ENCODE measurements at regions not wholly inside any gene's neighbourhood (a gene's known extent, or its start where the extent isn't known, plus 50 kb on each side); places are given as distances from the start of the nearest gene placed in this dataset.

DNA sequence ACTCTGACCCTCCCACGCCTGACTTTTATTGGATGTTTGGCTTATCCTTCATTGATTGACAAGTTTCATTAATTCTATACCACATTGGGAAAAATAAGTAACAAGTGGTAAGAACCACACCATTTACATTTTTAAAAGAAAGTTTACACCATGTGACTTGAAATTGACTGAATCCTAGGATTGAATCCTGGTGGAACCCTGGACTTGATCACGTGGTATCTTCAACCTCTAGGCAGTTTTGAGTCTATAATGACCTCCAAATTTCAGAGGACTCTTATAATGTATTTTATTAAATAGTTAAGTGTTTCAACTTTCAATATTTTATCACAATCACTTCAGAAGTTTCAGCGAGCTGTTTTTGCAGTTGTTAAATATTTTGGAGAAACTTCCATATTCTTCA, 172.0 kb downstream of the SLC6A15 start:
- DNase-seq: no peak

DNA sequence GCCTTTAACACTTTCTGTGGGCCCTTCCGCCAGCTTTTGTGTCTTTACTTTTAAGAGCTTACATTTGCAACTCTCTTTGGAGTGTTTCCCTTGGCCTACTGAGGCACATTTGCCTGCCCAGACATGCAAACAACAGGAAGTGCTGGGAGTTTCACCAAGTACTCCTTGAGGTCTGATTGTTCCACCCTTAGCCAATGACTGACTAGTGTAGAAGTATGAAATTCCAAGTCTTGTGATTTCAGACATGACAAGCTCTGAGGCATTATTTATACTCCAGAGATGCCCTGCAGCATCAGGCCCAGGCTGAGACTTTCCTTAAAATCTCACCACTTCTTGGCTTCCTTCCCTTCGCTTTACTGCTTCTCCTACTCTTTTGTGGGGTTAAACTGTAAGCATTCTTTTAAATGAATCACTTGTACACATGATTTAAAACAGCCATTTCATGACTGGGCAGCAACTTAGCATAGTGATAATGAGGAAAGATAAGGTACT, 174.1 kb downstream of the SLC6A15 start:
- no peak for DNase-seq

DNA sequence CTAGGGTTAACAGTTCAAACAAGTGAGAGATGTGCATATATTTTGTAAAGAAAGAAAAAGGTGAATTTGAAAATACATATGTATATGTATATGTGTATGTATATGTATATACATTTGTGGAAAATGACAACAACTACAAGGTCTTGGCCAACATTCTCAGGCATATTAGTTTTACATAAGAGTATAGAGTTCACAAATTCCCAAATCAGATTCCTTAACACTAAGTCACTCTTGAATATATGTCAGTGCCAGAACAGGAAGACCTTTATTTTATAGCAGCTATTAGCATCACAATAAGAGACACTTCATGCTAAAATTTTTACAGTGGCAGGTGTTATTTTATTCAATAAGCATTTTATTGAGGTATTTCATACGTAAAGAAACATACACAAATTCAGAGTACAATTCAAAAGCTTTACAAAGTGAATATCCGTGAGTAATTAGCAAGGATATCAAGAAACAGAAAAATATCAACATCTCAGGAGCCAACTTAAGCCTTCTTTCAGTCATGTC, 179.7 kb downstream of the SLC6A15 start:
- DNase-seq: no peak

DNA sequence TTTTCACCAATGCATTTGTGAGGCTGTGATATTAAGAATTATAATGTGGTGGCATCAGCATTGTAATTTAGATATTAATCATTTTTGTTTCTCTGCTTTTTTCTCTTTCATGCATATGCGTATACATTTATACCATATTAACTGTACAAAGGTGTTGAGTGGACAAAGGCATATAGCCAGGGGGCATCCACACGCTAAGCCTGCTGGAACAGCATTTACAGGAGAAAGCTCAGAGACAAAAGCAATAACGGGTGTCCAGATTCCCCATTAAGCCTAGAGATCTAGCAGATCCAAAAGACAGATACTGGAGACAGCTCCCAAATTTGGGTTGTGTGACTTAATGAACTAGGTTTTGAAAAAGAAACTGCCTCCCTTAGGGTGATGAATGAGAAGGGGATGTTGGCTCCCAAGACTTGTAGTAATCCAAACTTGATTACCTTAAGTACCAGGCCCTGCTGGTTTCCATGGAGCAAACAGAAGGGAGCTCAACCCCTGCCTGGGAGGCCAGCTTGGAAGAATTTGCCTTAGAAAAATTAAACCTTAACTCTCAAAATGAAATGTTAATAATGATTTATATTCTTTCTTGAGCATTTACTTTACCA, 181.9 kb downstream of the SLC6A15 start:
- DNase-seq: peak in 1 of 3 experiments; percentile 10

DNA sequence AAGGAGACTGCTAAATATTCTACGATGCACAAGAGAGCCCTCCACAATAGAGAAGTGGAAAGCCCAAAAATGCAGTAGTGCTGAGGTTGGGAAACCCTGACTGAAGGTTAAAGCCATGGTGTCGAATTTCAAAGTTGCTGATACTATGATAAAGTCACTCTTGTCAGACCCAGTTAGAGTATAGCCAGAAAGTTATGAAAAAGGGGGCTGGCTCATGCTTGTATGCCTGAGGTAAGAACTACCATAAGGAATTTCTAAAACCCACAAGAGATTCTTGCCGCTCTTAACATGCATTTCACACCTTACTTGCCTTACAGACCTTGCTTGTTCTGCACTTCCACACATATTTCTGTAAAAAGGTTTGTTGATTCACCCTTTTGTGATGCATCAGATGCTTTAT, 184.6 kb downstream of the SLC6A15 start:
- DNase-seq: peak; percentile 6 to 35 (median 23)

DNA sequence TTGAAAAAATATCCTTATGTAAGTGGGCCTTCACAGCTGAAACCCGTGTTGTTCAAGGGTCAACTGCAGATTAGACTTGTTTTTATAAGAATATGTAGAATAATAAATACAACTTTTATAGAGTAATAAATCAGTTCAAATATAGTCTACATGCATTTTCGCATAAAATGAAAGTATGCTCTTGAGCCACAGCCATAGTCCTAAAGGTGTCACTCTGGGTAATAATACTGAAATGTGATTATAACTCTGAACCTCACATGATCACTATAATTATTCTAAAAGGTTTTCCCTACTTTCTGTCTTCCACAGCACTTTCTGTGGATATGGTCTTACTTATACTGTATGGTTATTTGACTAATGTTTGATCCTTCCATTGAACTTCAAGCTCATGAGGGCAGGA, 185.8 kb downstream of the SLC6A15 start:
- no peak for DNase-seq

DNA sequence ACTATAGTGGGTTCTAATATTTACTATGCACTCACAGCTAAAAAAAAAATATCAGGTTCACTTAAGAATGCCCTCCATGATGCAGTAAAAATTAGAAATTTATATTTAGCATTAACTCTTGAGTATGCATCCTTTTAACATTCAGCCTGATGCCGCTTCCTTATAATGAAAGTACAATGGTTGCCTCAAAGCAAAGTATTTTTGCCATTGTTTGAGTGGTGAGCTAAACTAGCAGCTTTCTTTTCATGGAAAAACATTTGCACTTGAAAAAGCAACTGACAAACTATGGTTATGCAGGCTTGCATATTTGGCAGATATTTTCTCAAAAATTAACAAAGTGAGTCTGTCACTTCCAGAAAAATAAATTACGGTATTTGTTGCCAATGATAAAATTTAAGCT, 188.6 kb downstream of the SLC6A15 start:
- DNase-seq: no peak

DNA sequence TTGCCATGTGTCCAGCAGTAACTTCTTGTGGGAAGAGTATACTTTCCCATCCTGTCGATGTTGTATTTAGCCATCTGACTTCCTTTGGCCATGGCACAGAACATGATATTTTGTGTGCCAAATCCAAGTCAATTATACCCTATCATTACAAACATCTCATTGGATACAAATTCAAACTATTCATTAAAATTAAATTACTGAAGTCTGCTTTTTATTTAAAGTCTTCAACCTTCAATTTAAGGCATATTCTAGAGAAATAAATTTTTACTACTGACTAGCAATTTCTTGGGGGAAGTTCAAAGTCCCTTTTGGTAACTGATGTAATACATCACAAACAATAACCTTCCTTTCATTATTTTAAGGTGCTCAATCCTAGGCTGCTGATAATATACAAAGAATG, 192.6 kb downstream of the SLC6A15 start:
- no peak for DNase-seq

DNA sequence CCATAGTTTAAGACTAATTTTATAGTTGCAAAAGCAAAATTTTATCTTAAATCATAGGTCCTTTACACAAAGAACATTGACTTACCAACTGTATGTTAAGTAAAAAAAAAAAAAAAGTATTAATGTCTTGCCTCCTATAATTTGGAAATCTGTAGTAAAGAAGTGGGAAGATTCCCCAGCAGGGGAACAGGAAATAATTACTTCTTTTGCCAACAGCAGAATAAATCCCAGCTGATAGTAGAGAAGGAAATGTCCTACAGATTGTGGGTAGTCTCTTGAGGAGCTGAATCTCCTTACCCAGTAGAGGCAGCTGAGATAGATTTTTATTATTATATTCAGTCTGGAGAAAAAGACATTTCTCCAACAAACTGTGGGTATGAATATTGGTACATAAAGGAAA, 193.7 kb downstream of the SLC6A15 start:
- no peak for DNase-seq

DNA sequence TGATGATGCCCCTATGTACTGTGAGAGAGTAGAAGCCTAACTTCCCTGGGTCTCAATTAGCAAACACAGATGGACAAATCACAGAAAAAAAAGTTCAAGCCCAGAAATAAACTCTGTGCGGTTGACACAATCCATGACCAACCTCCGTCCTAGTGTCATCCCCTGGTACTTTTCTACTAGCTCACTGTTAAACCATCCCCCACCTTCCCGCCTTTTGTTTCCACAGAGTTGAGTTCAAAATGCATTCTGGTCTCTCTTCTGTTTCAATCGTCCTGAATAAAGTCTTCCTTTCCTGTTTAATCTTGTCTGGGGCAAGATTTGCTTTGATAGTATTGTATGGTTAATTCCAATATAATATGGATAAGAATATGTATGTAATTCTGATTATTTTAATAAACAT, 199.9 kb downstream of the SLC6A15 start:
- no peak for DNase-seq

DNA sequence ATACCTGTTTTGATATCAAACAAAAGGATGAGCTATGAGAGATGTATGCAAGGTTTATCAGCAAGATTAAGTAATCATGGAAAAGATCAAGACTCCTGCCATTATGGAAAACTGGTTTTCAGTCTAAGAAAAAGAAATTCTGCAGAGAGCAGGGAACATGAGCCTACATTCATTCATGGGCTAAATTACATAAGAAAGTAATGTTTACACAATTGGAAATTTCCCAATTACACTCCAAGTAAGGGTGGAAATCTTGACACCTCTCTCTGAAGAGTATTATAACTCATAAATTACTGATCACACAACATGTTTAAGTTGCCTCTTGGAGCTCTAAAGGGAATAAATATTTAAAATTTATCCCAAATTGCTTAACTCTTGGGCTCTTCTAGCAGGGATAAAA, 206.2 kb downstream of the SLC6A15 start:
- no peak for DNase-seq

DNA sequence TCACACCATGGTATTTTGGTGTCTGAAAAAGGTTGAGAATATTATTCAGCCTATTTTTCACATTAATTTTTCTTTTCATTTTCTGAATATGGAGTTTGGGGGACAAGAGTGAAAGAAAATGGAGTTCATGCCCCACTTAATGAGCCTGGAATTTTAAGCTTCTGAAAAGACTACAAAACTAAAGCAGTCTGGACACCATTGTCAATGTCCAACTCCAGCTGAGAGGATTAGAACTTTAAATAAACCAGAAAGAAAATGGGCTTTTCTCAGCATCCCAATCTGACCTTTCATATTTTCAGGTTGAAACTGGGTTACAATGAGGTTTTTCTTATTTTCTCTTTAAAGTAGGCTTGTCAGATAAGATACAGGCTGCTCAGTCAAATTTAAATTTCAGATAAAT, 207.7 kb downstream of the SLC6A15 start:
- DNase-seq: no peak

DNA sequence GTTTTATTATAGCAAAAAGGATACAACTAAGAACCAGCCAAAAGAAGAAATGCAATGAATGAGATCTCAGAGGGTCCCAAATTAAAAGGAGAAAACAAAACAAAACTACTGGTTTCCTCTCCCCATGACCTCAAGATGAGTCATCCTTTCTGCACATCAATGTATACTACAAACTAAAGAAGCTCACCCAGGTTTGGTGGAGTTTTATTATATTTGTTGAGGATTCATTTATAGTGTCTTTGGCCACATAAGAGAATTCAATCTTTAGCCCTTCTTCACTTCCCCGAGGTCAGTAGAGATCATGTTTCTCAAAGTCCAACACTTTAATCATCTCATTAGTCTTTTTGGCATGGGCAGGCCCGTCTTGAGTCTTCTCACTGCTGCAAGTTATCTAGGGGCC, 210.6 kb downstream of the SLC6A15 start:
- no peak for DNase-seq

DNA sequence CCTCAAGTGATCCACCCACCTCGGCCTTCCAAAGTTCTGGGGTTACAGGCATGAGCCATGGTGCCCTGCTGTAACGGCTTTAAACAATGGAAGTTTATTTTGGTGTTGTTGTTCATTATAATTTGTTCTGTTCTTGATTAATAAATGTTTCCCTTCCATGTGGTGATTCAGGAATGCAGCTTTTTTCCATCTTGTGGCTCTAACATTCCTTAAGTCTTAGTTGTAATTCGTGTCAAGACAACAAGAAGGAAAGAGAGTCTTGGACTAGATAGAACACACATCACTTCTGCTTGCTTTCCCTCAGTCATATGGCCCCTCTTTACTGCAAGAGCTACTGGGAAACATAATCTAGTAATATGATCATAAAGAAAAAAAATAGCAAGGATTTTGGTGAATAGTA, 211.6 kb downstream of the SLC6A15 start:
- DNase-seq: no peak

DNA sequence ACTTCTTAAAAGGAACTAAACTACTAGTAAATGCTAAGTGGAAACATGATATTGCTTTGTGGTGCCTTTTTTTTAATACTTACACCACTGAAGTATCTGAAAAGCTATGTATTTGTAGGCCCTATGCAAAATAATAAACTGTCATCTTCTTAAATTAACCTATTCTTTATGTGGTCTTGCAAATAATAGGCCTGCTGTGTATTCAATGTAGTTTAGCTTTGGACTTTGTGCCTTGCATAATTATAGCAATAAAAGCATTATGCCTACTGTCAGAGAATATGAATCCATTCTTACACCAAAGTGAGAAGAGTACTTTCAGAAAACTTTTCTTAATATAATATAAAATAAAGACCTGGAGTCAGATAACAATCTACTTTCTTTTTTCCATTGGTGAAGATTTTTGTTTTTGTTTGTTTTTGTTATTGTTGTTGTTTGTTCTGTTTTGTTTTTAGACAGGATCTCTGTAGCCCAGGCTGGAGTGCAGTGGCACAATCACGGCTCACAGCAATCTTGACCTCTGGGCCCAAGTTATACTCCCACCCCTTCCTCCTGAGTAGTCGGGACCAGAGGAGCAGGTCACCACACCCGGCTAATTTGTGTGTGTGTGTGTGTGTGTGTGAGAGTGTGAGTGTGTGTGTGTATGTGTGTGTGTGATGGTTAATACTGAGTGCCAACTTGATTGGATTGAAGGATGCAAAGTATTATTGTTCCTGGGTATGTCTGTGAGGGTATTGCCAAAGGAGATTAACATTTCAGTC, 213.8 kb downstream of the SLC6A15 start:
- DNase-seq: peak in 1 of 3 experiments; percentile 27

DNA sequence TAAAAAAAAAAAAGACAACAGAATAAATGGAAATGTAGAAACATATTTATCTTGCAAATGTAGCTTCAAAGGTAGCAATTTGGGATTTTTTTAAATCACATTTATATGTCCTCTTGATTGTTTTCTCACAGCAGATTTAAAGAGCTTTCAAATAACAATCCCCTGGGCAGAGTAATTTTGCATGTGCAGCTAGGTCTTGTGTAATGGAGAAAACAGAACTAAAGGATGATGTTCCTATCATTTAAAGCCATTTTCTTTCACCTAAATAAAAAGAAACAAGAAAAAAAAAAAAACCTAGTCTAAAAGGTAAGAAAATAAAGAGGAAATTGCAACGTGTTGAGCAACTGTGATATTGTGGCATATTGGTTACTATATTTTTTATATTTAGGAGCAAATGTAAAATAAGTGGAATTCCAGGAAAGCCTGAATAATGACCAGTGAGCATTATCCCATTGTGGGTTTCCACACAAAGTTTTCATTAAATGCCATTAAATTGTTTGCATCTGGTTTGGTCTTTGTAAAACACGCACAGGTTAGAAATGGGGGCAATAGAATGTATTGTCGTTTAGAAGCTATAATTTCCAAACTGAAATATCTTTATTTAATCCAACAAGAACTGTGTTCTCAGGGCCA, 215.6 kb downstream of the SLC6A15 start:
- peak in 1 of 3 experiments; percentile 16 for DNase-seq

DNA sequence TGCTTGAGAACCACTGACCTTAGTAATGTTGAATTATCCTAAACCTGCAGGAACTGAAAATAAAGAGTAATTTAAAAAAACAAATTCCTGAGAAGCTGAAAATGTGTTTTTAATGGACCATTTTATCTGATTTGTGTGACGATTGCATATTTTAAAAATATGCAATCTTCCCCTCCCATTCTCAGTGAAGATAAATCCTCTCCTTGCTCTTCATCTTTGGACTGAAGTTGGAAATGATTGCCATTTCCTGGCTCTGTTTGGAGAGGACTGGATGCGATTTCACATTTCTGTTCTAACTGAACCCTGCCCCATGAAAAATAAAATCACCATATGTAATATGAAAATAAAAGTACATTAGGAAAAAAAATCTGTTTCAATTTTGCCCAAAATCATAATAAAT, 216.3 kb downstream of the SLC6A15 start:
- no peak for DNase-seq

DNA sequence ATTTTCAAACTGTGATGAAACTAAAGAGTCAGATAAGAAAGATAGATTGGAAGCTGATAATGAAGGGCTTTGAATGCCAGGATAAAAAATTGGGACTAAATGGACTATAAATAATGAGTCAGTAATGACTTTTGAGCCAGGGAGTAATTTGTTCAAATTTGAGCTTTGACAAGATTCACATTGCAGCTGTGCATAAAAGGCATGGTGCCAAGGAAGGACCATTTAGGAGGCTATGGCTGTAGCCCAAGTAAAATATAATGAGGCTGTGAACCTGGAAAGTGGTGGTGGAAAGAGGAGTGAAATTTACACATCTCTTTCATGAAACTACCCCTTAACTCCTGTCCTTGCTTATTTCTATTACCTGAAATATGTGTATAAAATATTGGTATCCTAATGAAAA, 218.5 kb downstream of the SLC6A15 start:
- DNase-seq: peak in 2 of 3 experiments; percentile 15 to 70

DNA sequence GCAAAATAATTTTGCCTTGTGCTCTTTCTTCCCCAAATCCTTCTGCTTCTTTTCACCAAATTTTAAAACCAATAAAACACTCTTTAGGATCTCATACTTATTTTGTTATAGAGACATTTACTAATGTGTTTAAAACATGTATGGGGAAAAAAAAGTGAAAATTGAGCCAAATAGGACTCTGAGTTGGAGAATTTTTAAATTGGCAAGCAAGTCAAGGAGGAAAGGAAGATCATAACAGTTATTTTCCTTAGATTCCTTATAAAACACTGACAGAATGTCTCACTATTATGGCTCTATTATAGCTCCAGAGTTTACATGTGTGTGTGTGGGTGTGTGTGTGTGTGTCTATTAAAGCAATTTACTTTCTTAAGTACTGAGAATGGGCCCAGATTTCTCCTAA, 220.5 kb downstream of the SLC6A15 start:
- DNase-seq: no peak

DNA sequence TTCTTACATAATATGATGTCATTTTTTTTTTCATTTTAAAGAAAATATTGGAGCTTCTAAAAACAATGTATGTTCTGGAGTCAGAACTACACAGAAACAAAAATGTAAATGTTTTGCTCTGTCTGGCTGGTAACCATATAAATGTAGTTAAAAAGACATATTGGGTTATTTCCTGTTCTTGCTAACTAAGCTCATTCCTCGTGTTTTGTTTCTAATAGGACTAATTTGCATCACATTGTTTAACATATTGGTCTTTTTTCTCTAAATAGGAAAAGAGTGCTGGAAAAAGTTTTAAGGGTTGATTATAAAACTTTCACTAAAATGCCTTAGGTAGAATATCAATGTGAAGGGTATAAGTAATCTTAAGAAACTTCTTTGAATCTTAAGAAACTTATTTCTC, 221.3 kb downstream of the SLC6A15 start:
- no peak for DNase-seq

DNA sequence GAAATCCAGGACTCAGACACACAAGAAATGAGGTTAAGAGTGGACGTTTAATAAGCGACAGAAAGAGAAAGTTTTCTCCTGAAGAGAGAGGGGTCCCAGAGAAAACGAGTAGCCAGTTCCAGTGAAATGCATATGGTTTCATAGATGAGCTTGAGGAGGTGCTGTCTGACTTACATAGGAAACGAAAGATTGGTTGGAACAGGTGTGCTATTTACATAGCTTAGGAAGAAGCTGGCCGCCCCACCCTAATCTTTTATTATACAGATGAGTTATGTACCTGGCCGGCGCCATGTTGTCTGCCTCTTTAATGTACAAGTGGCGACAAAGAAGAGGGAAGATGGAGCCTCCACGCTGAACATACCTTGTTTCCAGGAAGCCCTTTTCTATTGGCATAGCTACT, 223.0 kb downstream of the SLC6A15 start:
- peak in 1 of 3 experiments; percentile 37 for DNase-seq

DNA sequence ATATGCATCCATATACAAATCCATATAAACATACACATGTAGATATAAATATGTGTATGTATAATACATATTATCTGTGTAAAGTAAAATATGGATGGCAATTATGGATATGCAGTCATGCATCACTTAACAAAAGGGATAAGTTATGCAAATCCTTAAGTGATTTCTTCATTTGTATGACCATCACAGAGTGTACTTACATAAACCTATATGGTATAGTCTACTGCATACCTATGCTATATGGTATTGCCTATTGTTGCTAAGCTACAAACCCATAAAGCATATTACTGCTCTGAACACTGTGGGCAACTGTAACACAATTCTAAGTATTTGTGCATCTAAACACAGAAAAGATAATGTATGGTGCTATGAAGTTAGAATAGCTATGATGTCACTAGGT, 227.2 kb downstream of the SLC6A15 start:
- no peak for DNase-seq

DNA sequence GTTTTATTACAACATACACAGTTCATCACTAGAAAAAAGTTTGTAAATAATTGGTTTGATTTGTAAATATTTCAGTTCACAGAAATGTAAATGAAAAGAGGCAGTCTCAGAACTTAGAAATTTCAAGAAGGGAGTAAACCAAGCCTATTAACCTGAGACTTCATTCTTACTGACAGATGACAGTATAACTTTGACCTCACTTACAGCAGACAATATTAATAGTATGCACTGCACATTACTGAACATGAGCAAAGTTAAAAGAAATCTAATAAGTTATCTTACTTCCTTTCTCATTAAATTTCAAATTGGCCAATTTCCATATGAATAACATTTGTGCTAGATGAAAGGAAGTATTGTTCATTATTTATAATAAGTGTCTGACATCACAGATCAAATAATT, 235.8 kb downstream of the SLC6A15 start:
- no peak for DNase-seq

DNA sequence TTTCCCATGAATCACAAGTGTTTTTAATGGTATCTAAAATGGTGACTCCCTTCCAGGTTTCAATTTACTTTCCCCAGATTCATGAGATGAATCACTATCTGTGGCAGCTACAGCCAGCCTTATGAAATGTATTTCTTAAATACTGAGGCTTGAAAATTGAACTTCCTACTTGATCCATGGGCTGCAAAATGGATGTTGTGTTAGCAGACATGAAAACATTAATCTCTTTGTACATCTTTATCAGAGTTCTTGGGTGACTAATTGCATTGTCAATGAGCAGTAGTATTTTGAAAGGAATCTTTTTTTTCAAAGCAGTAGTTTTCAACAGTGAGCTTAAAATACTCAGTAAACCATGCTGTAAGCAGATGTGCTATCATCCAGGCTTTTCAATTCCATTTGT, 250.8 kb downstream of the SLC6A15 start:
- no peak for DNase-seq
